ENCODE measurements at regions not wholly inside any gene's neighbourhood (a gene's known extent, or its start where the extent isn't known, plus 50 kb on each side); places are given as distances from the start of the nearest gene placed in this dataset.

DNA sequence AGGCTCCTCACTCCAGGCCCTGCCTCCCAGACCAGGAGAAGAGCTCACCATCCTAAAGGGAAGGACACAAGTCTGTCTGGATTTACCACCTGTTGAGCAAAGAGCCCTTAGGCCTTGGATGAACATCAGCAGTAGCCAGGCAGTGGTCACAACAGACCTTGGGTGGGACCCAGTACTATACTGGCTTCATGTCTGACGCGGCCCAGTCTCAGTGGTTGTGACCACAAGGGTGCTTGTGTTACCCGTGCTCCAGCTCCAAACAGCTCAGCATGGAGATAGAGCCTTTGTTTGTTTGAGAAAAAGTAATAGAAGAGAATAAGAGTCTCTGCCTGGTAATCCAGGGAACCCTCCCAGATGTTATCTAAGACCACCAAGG lies 617.4 kb downstream of the BRINP1 start (continued):
- TF ChIP-seq RORB (CRISPR knock-in tag; IDR thresholded peaks at IDR 0.05): no peak
- no peak for TF ChIP-seq EMX1 (CRISPR knock-in tag; IDR thresholded peaks at IDR 0.05)
- TF ChIP-seq, protein P1, sequence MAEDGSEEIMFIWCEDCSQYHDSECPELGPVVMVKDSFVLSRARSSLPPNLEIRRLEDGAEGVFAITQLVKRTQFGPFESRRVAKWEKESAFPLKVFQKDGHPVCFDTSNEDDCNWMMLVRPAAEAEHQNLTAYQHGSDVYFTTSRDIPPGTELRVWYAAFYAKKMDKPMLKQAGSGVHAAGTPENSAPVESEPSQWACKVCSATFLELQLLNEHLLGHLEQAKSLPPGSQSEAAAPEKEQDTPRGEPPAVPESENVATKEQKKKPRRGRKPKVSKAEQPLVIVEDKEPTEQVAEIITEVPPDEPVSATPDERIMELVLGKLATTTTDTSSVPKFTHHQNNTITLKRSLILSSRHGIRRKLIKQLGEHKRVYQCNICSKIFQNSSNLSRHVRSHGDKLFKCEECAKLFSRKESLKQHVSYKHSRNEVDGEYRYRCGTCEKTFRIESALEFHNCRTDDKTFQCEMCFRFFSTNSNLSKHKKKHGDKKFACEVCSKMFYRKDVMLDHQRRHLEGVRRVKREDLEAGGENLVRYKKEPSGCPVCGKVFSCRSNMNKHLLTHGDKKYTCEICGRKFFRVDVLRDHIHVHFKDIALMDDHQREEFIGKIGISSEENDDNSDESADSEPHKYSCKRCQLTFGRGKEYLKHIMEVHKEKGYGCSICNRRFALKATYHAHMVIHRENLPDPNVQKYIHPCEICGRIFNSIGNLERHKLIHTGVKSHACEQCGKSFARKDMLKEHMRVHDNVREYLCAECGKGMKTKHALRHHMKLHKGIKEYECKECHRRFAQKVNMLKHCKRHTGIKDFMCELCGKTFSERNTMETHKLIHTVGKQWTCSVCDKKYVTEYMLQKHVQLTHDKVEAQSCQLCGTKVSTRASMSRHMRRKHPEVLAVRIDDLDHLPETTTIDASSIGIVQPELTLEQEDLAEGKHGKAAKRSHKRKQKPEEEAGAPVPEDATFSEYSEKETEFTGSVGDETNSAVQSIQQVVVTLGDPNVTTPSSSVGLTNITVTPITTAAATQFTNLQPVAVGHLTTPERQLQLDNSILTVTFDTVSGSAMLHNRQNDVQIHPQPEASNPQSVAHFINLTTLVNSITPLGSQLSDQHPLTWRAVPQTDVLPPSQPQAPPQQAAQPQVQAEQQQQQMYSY (CRISPR knock-in tag; IDR thresholded peaks at IDR 0.05): no peak
- TF ChIP-seq TP53 (CRISPR knock-in tag; IDR thresholded peaks at IDR 0.05): no peak
- no peak for TF ChIP-seq ZNF219 (CRISPR knock-in tag; IDR thresholded peaks at IDR 0.05; ENCODE audit: borderline replicate concordance)

DNA sequence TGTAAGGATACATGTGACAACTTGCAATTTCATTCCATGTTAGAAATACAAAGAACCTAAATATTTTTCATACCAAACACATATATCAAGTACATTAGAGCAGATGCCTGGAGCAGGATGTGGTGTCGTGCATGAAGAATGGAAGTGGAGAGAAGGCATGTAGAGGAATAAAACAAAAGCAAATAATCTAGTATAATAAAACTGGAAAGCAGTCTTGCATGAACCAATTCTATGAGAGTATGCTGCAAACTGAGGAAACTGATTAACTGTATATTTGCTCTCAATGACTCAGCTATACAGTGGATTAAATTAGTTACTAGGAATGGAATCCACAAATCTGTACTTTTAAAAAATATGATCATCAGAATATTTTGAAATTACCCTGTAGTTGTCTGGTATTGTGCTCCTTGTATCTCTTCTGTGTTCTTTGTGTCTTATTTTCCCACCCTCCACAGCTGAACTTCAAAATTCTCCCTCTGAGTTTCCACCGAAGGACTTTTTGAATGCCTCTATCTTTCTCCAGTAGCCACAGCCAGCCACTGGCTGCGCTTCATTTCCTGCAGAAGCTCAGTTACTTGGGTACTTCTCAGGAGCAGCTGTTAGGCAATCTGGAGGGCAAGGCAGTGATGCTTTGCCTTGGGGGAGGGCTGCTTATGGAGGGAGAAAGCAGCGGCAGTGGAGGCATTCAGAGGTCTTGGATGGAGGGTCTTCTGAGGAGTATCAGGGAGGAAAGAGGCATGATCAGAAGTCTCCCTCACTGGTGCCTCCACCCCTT lies 608.0 kb downstream of the BRINP1 start:
- H3K4me1 Mint-ChIP-seq: no peaks in the 10 kb centered on the region
- no peak for DNase-seq (ENCODE audit: low spot score)
- H3K36me3 Mint-ChIP-seq: no peaks in the 10 kb centered on the region
- no peak for ATAC-seq
- ChIA-PET CTCF (no interaction called here), POLR2A (no interaction called here)
- H3K27ac Mint-ChIP-seq: no peak overlapping the region
- no peak overlapping the region for H3K4me3 Mint-ChIP-seq
- TF ChIP-seq ZNF138 (CRISPR knock-in tag; conservative IDR thresholded peaks at IDR 0.05) (no peak), PRRX2 (CRISPR knock-in tag; IDR thresholded peaks at IDR 0.05) (no peak), ZNF121 (CRISPR knock-in tag; IDR thresholded peaks at IDR 0.05) (no peak), SP1 (CRISPR knock-in tag; conservative IDR thresholded peaks at IDR 0.05) (no peak)
- H3K9me3 Mint-ChIP-seq: peaks cover 21% of the 10 kb centered on the region
- no peaks in the 10 kb centered on the region for H3K27me3 Mint-ChIP-seq (ENCODE audit: low read depth)

DNA sequence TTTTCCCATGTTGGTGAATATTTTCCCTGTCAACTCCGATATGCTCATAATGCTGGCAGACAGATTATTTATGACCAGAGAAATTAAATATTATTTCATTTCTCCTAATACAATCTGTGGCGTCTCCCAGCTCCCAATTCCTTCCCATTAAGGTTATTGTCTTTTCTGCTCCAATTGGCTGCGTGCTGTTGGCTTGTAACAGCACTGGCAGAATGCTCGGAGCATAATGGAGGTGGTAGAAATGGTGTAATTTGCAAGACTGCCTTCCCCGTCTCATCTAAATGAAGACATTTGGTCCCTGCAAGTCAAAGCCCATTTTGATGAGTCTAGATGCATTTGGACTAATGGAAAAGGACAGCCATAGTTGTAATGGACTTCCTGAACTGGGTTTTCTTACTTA lies 601.7 kb downstream of the BRINP1 start:
- CTCF ChIA-PET: no interaction called here
- H3K36me3 Mint-ChIP-seq: no peaks in the 10 kb centered on the region
- ATAC-seq (no peak), DNase-seq (ENCODE audit: low spot score) (no peak)
- no peak overlapping the region for H3K27ac Mint-ChIP-seq
- H3K27me3 Mint-ChIP-seq (ENCODE audit: low read depth): no peaks in the 10 kb centered on the region
- TF ChIP-seq ZNF121 (CRISPR knock-in tag; IDR thresholded peaks at IDR 0.05): no peak
- no peak for TF ChIP-seq TCF7 (CRISPR knock-in tag; IDR thresholded peaks at IDR 0.05; ENCODE audit: low read depth)
- TF ChIP-seq NFATC4 (CRISPR knock-in tag; IDR thresholded peaks at IDR 0.05): no peak
- TF ChIP-seq TP53 (CRISPR knock-in tag; IDR thresholded peaks at IDR 0.05): no peak
- TF ChIP-seq MYBL2 (CRISPR knock-in tag; IDR thresholded peaks at IDR 0.05): no peak
- TF ChIP-seq, protein P2, sequence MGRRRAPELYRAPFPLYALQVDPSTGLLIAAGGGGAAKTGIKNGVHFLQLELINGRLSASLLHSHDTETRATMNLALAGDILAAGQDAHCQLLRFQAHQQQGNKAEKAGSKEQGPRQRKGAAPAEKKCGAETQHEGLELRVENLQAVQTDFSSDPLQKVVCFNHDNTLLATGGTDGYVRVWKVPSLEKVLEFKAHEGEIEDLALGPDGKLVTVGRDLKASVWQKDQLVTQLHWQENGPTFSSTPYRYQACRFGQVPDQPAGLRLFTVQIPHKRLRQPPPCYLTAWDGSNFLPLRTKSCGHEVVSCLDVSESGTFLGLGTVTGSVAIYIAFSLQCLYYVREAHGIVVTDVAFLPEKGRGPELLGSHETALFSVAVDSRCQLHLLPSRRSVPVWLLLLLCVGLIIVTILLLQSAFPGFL (CRISPR knock-in tag; IDR thresholded peaks at IDR 0.05; ENCODE audit: borderline replicate concordance): no peak
- POLR2A ChIA-PET: no interaction called here
- H3K4me3 Mint-ChIP-seq: no peak overlapping the region
- H3K4me1 Mint-ChIP-seq: peaks cover 8% of the 10 kb centered on the region
- H3K9me3 Mint-ChIP-seq: no peaks in the 10 kb centered on the region

DNA sequence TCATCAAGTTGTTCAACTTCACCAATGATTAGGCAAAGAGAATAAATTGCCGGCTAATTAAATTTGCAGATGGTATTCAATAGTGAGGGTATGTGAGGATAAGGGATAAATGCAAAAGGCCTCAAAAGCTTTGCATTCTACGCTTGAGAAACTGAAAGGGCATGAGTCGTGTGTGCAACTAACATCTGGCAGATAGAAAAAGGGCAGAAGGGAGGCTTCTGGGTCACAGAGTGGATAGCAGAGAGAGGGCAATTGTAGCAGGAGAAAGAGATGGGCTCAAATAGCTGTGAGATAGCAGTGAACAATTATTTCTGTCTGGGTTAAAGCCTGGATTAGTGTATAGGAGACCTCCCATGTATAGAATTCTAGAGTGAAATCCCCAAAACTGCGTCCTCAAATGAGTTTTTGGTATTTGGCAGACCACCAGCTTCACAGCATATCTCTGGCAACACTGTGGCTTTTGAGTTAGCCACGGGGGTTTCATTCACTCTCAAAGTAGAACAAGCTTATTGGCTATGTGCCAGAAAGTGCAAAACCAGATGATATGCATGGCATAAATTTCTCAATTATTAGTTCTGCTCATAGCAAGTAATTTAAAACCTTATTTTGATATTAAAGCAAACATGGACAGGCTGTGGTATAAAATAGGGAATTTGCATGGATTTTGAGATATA lies 586.3 kb downstream of the BRINP1 start:
- TF ChIP-seq, protein P3, sequence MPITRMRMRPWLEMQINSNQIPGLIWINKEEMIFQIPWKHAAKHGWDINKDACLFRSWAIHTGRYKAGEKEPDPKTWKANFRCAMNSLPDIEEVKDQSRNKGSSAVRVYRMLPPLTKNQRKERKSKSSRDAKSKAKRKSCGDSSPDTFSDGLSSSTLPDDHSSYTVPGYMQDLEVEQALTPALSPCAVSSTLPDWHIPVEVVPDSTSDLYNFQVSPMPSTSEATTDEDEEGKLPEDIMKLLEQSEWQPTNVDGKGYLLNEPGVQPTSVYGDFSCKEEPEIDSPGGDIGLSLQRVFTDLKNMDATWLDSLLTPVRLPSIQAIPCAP (CRISPR knock-in tag; IDR thresholded peaks at IDR 0.05): no peak
- TF ChIP-seq ZNF219 (CRISPR knock-in tag; IDR thresholded peaks at IDR 0.05; ENCODE audit: borderline replicate concordance) (no peak), JAZF1 (CRISPR knock-in tag; IDR thresholded peaks at IDR 0.05) (no peak), NFATC4 (CRISPR knock-in tag; IDR thresholded peaks at IDR 0.05) (no peak), TEAD4 (CRISPR knock-in tag; IDR thresholded peaks at IDR 0.05) (no peak), NR2C2 (CRISPR knock-in tag; IDR thresholded peaks at IDR 0.05) (no peak)
- TF ChIP-seq, protein P4, sequence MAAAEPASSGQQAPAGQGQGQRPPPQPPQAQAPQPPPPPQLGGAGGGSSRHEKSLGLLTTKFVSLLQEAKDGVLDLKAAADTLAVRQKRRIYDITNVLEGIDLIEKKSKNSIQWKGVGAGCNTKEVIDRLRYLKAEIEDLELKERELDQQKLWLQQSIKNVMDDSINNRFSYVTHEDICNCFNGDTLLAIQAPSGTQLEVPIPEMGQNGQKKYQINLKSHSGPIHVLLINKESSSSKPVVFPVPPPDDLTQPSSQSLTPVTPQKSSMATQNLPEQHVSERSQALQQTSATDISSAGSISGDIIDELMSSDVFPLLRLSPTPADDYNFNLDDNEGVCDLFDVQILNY (CRISPR knock-in tag; IDR thresholded peaks at IDR 0.05): no peak
- TF ChIP-seq, protein P5, sequence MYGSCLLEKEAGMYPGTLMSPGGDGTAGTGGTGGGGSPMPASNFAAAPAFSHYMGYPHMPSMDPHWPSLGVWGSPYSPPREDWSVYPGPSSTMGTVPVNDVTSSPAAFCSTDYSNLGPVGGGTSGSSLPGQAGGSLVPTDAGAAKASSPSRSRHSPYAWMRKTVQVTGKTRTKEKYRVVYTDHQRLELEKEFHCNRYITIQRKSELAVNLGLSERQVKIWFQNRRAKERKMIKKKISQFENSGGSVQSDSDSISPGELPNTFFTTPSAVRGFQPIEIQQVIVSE (CRISPR knock-in tag; IDR thresholded peaks at IDR 0.05; ENCODE audit: borderline replicate concordance): no peak
- no peak for ATAC-seq
- H3K4me1 Mint-ChIP-seq: no peaks in the 10 kb centered on the region
- DNase-seq (ENCODE audit: low spot score): no peak
- no peak overlapping the region for H3K4me3 Mint-ChIP-seq
- H3K9me3 Mint-ChIP-seq: no peaks in the 10 kb centered on the region
- ChIA-PET CTCF (interaction anchor here (1.1 kb wide), 1 partner anchor 187 kb away, joined by 3 read pairs; no protein-coding TSS in a partner anchor), POLR2A (no interaction called here)
- no peak overlapping the region for H3K27ac Mint-ChIP-seq
- no peaks in the 10 kb centered on the region for H3K27me3 Mint-ChIP-seq (ENCODE audit: low read depth)
- H3K36me3 Mint-ChIP-seq: no peaks in the 10 kb centered on the region

All from WTC11 (cell line).